Endodermal cell (in vitro differentiated cells): ENCODE measurements at regions not wholly inside any gene's neighbourhood (a gene's known extent, or its start where the extent isn't known, plus 50 kb on each side); places are given as distances from the start of the nearest gene placed in this dataset.

Source experiments
- DNase-seq: peaks from one replicate; pipeline ENCODE4 v3.0.0-alpha.2; 2017
- H3K27ac ChIP-seq: 2 replicates; pipeline ENCODE4 v1.5.1; 2013; ENCODE audit warnings: mild to moderate bottlenecking, low read depth, low read length, moderate library complexity
- H3K27me3 ChIP-seq: 2 replicates; pipeline ENCODE4 v1.6.1; 2013; ENCODE audit warnings: mild to moderate bottlenecking, low read length, moderate library complexity; ENCODE audit not compliant: insufficient read depth, control insufficient read depth, poor library complexity, severe bottlenecking
- H3K36me3 ChIP-seq: 2 replicates; pipeline ENCODE4 v1.7.0; 2013; ENCODE audit warnings: mild to moderate bottlenecking, low read length, moderate library complexity; ENCODE audit not compliant: control insufficient read depth, insufficient read depth
- H3K4me1 ChIP-seq: one replicate; pipeline ENCODE4 v1.7.0; 2013; ENCODE audit warnings: low read length; ENCODE audit not compliant: control insufficient read depth, insufficient read depth
- H3K4me3 ChIP-seq: 2 replicates; pipeline ENCODE4 v1.5.1; 2013; ENCODE audit warnings: mild to moderate bottlenecking, low read length, moderate library complexity
- H3K9ac ChIP-seq: 2 replicates; pipeline ENCODE4 v1.6.1; 2013; ENCODE audit warnings: mild to moderate bottlenecking, low read length, moderate library complexity; ENCODE audit not compliant: poor library complexity, severe bottlenecking; ENCODE audit errors: extremely low read depth
- H3K9me3 ChIP-seq: 2 replicates; pipeline ENCODE4 v1.6.1; 2013; ENCODE audit warnings: mild to moderate bottlenecking, low read length, moderate library complexity; ENCODE audit not compliant: control insufficient read depth
- H3K27ac Mint-ChIP-seq: 2 replicates; pipeline ENCODE4 v1.8.0; 2020; ENCODE audit warnings: mixed read lengths
- H3K27me3 Mint-ChIP-seq: 2 replicates; pipeline ENCODE4 v1.8.0; 2021; ENCODE audit warnings: mild to moderate bottlenecking, mixed read lengths; ENCODE audit not compliant: insufficient read depth
- H3K36me3 Mint-ChIP-seq: 2 replicates; pipeline ENCODE4 v1.8.0; 2020; ENCODE audit warnings: low read depth, mixed read lengths
- H3K4me1 Mint-ChIP-seq: 2 replicates; pipeline ENCODE4 v1.8.0; 2020; ENCODE audit warnings: mixed read lengths
- H3K4me3 Mint-ChIP-seq: 2 replicates; pipeline ENCODE4 v1.8.0; 2020; ENCODE audit warnings: mild to moderate bottlenecking, moderate library complexity, mixed read lengths
- H3K9me3 Mint-ChIP-seq: 2 replicates; pipeline ENCODE4 v1.8.0; 2020; ENCODE audit warnings: mild to moderate bottlenecking, mixed read lengths
- CTCF ChIP-seq: fragments of 200-600 bp; sonication (generic); conservative IDR thresholded peaks from 2 replicates; pipeline ENCODE4 v1.5.0; 2021; ENCODE audit warnings: antibody characterized with exemption, mild to moderate bottlenecking

- H3K4me1 ChIP-seq, result peaks cover 4% of the 10 kb centered on the region
- no peak for DNase-seq
- Mint-ChIP-seq H3K27ac (no peak overlapping the region), H3K4me3 (no peak overlapping the region), H3K9me3 (no peaks in the 10 kb centered on the region), H3K36me3 (no peaks in the 10 kb centered on the region), H3K4me1 (peaks cover 6% of the 10 kb centered on the region), H3K27me3 (peaks cover 7% of the 10 kb centered on the region)
- no peaks in the 10 kb centered on the region for H3K36me3 ChIP-seq
- H3K27me3 ChIP-seq, result no peaks in the 10 kb centered on the region
- H3K4me3 ChIP-seq, result no peak overlapping the region
- no peak overlapping the region for H3K9ac ChIP-seq
- TF ChIP-seq CTCF, result no peak
- H3K27ac ChIP-seq, result no peak overlapping the region
- H3K9me3 ChIP-seq, result no peaks in the 10 kb centered on the region
Observed at GRCh38 chr6:113331021-113331420, 526.1 kb upstream of the MARCKS start.

DNA sequence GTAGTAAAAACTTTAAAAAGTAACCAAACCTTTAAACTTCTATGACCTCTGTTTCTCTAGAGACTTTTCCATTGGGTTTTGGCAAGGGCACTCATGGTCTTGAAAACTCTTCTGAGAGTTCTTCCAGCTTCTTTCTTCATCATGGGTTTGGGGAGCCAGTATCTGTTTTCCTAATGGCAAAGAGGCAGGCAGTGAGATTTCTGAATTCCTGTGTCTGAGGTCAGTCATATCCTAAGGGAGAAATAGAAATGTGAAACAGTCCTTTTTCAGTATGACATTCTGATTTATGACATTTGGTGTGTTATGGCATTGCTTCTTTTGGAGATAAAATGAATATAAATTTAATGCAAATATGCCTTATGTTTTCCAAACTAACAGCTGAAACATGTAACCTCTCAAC is 518.5 kb upstream of the MARCKS start:
- Histone ChIP-seq H3K27ac (no peak overlapping the region), H3K27me3 (no peaks in the 10 kb centered on the region), H3K36me3 (no peaks in the 10 kb centered on the region), H3K4me3 (no peak overlapping the region), H3K4me1 (no peaks in the 10 kb centered on the region), H3K9me3 (no peaks in the 10 kb centered on the region), H3K9ac (no peak overlapping the region)
- Mint-ChIP-seq H3K4me1 (peaks cover 3% of the 10 kb centered on the region), H3K4me3 (no peak overlapping the region), H3K27ac (no peak overlapping the region), H3K27me3 (no peaks in the 10 kb centered on the region), H3K36me3 (no peaks in the 10 kb centered on the region), H3K9me3 (no peaks in the 10 kb centered on the region)
- TF ChIP-seq CTCF, result no peak
- no peak for DNase-seq

DNA sequence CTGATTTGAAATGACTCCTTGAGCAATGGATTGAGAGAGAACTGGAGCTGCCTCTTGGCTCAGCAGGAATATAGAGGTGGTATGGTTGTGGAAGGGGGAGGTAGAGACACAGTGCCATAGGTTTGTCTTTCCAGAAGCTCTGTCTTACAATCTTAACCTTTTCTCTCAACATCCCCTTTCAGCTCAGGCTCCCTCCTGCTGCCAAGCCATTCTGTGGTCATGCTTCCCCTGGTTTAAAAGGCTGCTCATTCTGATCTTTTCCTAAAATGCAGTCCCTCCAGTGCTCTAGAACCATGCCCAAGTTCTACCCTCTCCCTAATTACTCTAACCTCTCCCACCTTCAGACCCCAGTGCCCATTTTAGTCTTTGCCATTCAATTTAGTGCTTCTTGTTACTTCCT is 517.9 kb upstream of the MARCKS start:
- no peaks in the 10 kb centered on the region for H3K27me3 ChIP-seq
- H3K4me1 ChIP-seq, result no peaks in the 10 kb centered on the region
- Mint-ChIP-seq H3K27me3 (no peaks in the 10 kb centered on the region), H3K9me3 (no peaks in the 10 kb centered on the region), H3K4me3 (no peak overlapping the region), H3K36me3 (no peaks in the 10 kb centered on the region), H3K4me1 (peaks cover 3% of the 10 kb centered on the region), H3K27ac (no peak overlapping the region)
- no peak overlapping the region for H3K4me3 ChIP-seq
- no peak for TF ChIP-seq CTCF
- H3K27ac ChIP-seq, result no peak overlapping the region
- H3K9me3 ChIP-seq, result no peaks in the 10 kb centered on the region
- H3K9ac ChIP-seq, result no peak overlapping the region
- no peak for DNase-seq
- H3K36me3 ChIP-seq, result no peaks in the 10 kb centered on the region
